ENCODE measurements at regions not wholly inside any gene's neighbourhood (a gene's known extent, or its start where the extent isn't known, plus 50 kb on each side); places are given as distances from the start of the nearest gene placed in this dataset.

DNA sequence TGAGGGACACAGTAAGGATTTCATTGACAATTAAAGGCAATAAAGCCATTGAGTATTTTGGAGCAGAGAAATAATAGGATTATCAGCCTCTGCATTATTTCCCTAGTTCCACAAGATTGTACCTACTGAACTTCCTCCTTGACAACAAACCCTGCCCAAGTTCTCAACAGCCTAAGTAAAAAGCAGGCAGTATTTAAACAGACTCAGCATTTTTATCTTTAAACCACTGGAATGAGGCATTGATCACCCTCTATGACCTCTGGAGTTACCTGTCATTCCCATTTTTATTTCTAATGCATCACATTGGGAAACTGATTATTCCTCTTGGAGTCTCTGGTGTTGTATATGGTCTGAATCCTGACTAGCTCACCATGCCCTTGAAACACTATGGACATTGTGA is 570.6 kb upstream of the STXBP6 start:
- Mint-ChIP-seq H3K36me3 (ENCODE audit: low read depth) (no peaks in the 10 kb centered on the region), H3K4me1 (no peaks in the 10 kb centered on the region), H3K4me3 (no peak overlapping the region), H3K27me3 (no peaks in the 10 kb centered on the region), H3K27ac (no peak overlapping the region)
- peaks cover 2% of the 10 kb centered on the region for H3K9me3 ChIP-seq (ENCODE audit: control insufficient read depth, low read length, poor library complexity, severe bottlenecking)
- no peak for ATAC-seq
- DNase-seq, result no peak

DNA sequence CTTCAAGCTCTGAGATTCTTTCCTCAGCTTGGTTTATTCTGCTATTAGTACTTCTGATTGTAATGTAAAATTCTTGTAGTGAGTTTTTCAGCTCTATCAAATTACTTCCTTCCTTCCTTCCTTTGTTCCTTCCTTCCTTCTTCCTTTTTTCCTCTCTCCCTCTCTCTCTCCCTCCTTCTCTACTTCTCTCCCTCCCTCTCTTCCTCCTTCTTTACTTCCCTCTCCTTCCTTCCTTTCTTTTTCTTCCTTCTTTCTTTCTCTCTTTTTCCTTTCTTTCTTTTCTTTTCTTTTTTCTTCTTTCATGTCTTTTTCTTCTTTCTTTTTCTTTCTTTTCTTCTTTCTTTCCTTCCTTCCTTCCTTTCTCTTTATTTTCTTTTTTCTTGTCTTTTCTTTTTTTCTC is 565.2 kb upstream of the STXBP6 start:
- no peak for ATAC-seq
- no peak overlapping the region for H3K4me3 Mint-ChIP-seq
- DNase-seq, result no peak
- H3K9me3 ChIP-seq (ENCODE audit: control insufficient read depth, low read length, poor library complexity, severe bottlenecking), result peaks cover 2% of the 10 kb centered on the region
- H3K4me1 Mint-ChIP-seq, result no peaks in the 10 kb centered on the region
- H3K27ac Mint-ChIP-seq, result no peak overlapping the region
- H3K27me3 Mint-ChIP-seq, result no peaks in the 10 kb centered on the region
- H3K36me3 Mint-ChIP-seq (ENCODE audit: low read depth), result no peaks in the 10 kb centered on the region

DNA sequence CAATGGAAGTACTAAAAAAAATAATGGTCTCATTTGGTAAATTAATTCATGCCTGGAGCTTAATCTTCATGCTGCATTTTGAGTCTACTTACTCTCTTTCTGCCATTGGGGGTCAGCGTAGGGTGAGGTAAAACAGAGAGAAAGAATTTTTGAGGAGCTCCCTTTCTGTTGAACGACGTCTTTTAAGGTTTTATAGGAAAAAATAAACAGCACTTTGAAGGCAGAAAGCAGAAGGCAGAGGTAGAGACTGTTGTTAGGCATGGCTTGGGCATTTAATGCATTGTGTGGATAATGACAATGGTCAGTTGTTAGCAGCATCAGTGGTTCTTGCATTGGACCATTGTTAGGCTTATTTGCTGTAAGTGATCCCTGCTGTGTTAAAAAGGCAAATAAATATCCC is 557.2 kb upstream of the STXBP6 start:
- Mint-ChIP-seq H3K4me3 (no peak overlapping the region), H3K4me1 (no peaks in the 10 kb centered on the region)

DNA sequence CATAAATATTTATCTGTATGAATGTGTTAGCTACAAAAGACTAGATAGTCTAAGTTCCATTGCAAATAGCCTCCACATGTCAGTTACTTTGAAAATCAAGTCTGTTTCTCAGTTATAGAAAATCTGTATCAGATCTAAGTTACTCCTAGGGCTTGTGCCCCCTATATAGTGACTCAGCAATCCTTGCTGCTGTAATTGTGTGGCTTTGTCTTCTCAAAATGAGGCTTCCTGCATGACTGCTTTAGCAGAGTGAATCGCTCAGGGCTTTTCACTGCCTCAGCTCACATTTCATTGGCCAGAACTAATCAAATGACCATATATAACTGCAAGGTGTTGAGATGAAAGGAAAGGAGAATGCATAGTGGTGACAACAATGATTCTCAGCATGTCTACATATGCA is 552.2 kb upstream of the STXBP6 start:
- DNase-seq, result no peak
- H3K4me3 Mint-ChIP-seq, result no peak overlapping the region

More for the DNA sequence above, 557.2 kb upstream of the STXBP6 start:
- H3K9me3 ChIP-seq (ENCODE audit: control insufficient read depth, low read length, poor library complexity, severe bottlenecking), result no peaks in the 10 kb centered on the region
- Mint-ChIP-seq H3K36me3 (ENCODE audit: low read depth) (no peaks in the 10 kb centered on the region), H3K27me3 (no peaks in the 10 kb centered on the region), H3K27ac (no peak overlapping the region)
- no peak for DNase-seq
- ATAC-seq, result no peak

DNA sequence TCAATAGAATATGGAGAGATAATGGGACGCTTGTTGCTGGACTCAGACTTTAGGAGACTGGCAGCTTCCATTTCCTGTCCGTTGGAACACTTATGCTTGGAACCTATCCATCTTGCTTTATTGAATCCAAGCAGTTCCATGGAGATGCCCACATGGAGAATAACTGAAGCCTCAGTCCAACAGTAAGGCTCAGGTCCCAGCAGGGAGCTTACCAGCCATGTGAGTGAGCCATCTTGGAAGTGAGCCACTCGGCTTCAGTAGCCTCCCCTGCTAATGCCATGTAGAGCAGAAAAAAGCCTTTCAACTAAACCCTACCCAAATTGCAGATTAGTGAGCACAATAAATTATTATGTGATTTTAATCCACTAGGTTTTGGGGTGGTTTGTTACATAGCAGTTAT is 538.8 kb upstream of the STXBP6 start:
- ATAC-seq (no peak), DNase-seq (no peak)
- no peaks in the 10 kb centered on the region for H3K27me3 Mint-ChIP-seq
- no peaks in the 10 kb centered on the region for H3K9me3 ChIP-seq (ENCODE audit: control insufficient read depth, low read length, poor library complexity, severe bottlenecking)
- no peak overlapping the region for H3K27ac Mint-ChIP-seq
- H3K4me1 Mint-ChIP-seq, result no peaks in the 10 kb centered on the region
- H3K4me3 Mint-ChIP-seq, result no peak overlapping the region
- no peaks in the 10 kb centered on the region for H3K36me3 Mint-ChIP-seq (ENCODE audit: low read depth)

More for the DNA sequence above, 552.2 kb upstream of the STXBP6 start:
- H3K27me3 Mint-ChIP-seq, result no peaks in the 10 kb centered on the region
- ATAC-seq, result no peak
- no peaks in the 10 kb centered on the region for H3K4me1 Mint-ChIP-seq
- no peaks in the 10 kb centered on the region for H3K9me3 ChIP-seq (ENCODE audit: control insufficient read depth, low read length, poor library complexity, severe bottlenecking)
- no peak overlapping the region for H3K27ac Mint-ChIP-seq
- no peaks in the 10 kb centered on the region for H3K36me3 Mint-ChIP-seq (ENCODE audit: low read depth)

DNA sequence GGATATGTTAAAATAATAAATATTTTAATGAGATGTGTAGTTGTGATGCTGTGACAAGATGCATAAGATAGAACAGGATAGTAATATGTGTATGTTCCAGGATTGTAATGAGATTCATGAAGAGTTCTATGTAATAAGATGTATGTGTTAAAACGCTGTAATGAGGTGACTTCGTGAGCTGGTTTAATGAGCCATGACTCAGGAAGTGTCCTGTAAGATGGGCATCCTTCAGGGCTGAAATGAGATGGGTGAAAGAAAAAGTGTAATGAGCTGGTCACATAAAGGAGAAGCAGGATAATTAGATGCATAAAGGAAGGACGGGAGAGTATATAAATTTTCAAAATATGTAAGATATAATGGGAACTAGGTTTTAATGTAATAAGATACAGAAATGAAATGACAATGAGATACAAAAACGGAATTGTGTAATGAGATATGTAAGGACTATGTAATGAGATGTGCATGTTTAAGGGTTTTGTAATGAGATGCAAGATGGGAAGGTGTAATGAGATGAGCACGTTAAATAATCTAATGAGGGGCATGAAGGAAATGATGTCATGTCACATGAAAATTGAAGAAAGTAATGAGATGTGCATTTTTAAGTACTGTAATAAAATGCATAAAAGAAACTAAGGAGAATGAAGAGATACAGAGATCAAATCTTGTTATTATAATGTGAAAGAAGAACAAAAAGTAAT is 524.8 kb upstream of the STXBP6 start:
- ATAC-seq, result no peak
- no peaks in the 10 kb centered on the region for H3K9me3 ChIP-seq (ENCODE audit: control insufficient read depth, low read length, poor library complexity, severe bottlenecking)
- no peak for DNase-seq
- Mint-ChIP-seq H3K4me1 (no peaks in the 10 kb centered on the region), H3K27ac (no peak overlapping the region), H3K4me3 (no peak overlapping the region), H3K27me3 (no peaks in the 10 kb centered on the region), H3K36me3 (ENCODE audit: low read depth) (no peaks in the 10 kb centered on the region)

DNA sequence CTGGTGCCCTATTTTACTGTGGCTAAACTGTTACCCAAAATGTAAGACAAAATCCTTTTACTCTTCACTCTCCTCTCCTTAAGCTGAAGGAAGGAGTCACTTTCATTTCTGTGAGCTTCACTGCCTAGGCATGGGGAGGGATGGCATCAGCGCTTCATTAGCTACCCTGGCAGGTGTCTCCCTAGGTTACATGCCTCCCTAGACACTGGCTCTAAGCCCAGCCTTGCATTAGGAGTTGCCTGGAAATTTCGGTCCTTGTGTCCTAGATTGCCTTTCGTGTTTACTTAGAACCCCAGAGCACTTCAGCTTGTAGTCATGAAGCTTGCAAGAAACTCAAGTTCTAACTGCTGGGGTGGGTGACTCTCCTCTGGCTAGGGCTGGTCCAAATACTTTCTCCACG is 520.5 kb upstream of the STXBP6 start:
- DNase-seq (no peak), ATAC-seq (no peak)
- H3K4me3 Mint-ChIP-seq, result no peak overlapping the region
- no peaks in the 10 kb centered on the region for H3K36me3 Mint-ChIP-seq (ENCODE audit: low read depth)
- no peaks in the 10 kb centered on the region for H3K9me3 ChIP-seq (ENCODE audit: control insufficient read depth, low read length, poor library complexity, severe bottlenecking)
- H3K27me3 Mint-ChIP-seq, result no peaks in the 10 kb centered on the region
- H3K4me1 Mint-ChIP-seq, result no peaks in the 10 kb centered on the region
- H3K27ac Mint-ChIP-seq, result no peak overlapping the region

DNA sequence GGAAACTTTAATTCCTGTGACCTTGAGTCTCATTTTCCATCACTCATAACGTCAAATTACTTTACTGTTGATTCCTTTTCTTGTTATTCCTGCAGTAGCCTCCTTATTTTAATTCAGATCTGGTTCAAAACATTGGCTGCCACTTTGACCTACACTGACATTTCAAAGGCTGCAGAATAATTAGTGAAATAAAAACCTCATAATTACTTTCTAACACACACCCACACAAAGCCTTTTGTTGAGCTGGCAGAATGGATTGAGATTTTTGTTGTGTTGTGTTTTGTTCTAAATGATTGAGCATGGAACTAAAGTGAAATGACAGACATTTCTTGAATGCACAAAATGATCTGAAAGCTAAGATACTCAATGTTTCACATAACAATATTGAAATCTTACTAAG is 507.5 kb upstream of the STXBP6 start:
- no peak for DNase-seq
- no peaks in the 10 kb centered on the region for H3K27me3 Mint-ChIP-seq
- no peak overlapping the region for H3K27ac Mint-ChIP-seq

DNA sequence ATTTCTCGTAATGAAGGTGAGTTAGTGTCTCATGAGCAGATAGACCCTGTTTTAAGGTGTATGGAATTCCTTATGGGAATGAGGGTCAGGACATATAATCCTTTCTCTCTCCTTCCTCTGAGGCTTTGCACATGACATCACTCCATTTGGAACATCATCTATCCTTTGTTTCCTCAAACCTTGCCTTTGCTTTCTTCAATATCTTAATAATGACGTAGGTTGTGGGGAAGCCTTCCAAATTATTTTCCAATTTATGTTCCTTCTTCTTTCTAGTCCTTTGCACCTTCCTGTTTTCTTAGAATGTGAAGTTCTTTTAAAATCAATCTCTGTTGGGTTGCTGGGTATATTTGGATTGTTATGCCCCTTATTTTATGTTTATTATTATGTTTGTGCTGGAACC is 502.9 kb upstream of the STXBP6 start:
- Mint-ChIP-seq H3K27me3 (no peaks in the 10 kb centered on the region), H3K36me3 (ENCODE audit: low read depth) (no peaks in the 10 kb centered on the region), H3K4me1 (no peaks in the 10 kb centered on the region), H3K27ac (no peak overlapping the region), H3K4me3 (no peak overlapping the region)
- DNase-seq, result no peak
- no peak for ATAC-seq
- no peaks in the 10 kb centered on the region for H3K9me3 ChIP-seq (ENCODE audit: control insufficient read depth, low read length, poor library complexity, severe bottlenecking)

More for the DNA sequence above, 507.5 kb upstream of the STXBP6 start:
- no peak for ATAC-seq
- Mint-ChIP-seq H3K36me3 (ENCODE audit: low read depth) (no peaks in the 10 kb centered on the region), H3K4me1 (no peaks in the 10 kb centered on the region), H3K4me3 (no peak overlapping the region)
- H3K9me3 ChIP-seq (ENCODE audit: control insufficient read depth, low read length, poor library complexity, severe bottlenecking), result no peaks in the 10 kb centered on the region

DNA sequence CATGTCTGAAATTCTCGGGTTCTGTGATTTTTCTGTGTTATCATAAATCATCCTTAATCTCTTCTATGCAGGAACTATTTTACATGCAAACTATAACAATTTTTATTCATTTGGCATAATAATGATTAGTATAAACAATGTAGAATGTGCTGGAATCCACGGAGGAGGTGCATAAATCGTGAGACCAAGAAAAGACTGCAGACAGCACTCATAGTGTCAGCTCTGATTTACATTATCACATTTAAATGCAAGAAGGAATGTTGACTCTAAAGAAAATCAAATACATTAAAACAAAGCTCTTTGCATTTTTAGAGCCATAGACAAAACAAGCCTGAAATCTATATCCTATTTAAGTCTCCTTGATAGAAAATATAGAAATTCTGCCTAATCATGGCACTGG is 501.7 kb upstream of the STXBP6 start:
- DNase-seq, result no peak
- H3K27ac Mint-ChIP-seq, result no peak overlapping the region
- no peaks in the 10 kb centered on the region for H3K27me3 Mint-ChIP-seq
- no peaks in the 10 kb centered on the region for H3K9me3 ChIP-seq (ENCODE audit: control insufficient read depth, low read length, poor library complexity, severe bottlenecking)
- no peak overlapping the region for H3K4me3 Mint-ChIP-seq
- no peaks in the 10 kb centered on the region for H3K36me3 Mint-ChIP-seq (ENCODE audit: low read depth)
- ATAC-seq, result no peak
- no peaks in the 10 kb centered on the region for H3K4me1 Mint-ChIP-seq

DNA sequence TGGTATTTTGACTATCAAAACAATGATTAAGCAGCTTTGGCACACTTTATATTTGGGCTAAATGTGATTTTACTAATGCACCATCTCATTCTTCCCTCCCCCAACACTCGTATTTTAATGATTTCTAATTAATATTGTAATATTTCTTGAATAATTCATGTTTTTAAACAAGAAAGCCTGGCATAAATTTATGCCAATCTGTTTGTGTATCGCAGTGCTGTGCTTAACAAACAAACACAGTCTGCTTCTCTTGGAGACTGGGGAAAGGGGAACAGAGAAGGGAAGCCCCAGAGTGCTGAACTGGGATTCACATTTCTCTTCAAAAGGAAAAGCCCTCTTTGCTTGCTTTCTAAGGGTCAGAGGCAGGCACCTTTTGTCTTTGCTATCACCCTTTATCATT is 496.9 kb upstream of the STXBP6 start:
- H3K4me1 Mint-ChIP-seq, result no peaks in the 10 kb centered on the region
- no peaks in the 10 kb centered on the region for H3K27me3 Mint-ChIP-seq
- DNase-seq (no peak), ATAC-seq (no peak)
- no peak overlapping the region for H3K4me3 Mint-ChIP-seq
- no peak overlapping the region for H3K27ac Mint-ChIP-seq
- no peaks in the 10 kb centered on the region for H3K36me3 Mint-ChIP-seq (ENCODE audit: low read depth)
- H3K9me3 ChIP-seq (ENCODE audit: control insufficient read depth, low read length, poor library complexity, severe bottlenecking), result no peaks in the 10 kb centered on the region

DNA sequence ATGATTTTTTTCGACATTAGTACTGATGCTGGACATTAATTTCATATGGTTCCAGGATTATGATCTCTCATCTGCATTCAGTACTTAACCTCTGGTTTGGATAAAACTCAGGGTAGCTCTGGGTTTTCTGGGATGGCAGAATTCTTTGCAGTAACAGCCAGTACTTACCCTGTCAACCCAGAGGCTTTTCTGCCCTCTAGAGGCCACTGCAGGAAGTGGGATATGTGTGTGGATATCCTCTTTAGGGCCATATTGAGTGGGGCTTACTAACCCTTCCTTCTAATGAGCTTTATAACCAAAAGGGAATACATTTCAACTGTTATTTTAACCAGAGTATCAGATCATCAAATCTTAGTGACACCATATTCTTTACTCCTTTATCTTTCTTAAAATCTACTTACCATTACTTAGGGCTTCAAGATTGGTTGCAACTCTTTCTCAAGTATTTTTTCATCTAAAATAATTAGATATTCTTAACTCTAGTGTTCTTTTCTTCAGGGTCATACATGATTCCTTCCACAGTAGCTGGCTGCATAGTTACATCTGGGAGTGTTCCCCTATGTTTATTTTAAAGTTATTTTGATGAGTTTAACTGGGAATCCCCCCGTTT is 488.0 kb upstream of the STXBP6 start:
- DNase-seq, result no peak
- no peak for ATAC-seq
- H3K36me3 Mint-ChIP-seq (ENCODE audit: low read depth), result no peaks in the 10 kb centered on the region
- H3K4me1 Mint-ChIP-seq, result no peaks in the 10 kb centered on the region
- H3K9me3 ChIP-seq (ENCODE audit: control insufficient read depth, low read length, poor library complexity, severe bottlenecking), result peaks cover 2% of the 10 kb centered on the region
- no peaks in the 10 kb centered on the region for H3K27me3 Mint-ChIP-seq
- H3K4me3 Mint-ChIP-seq, result no peak overlapping the region
- H3K27ac Mint-ChIP-seq, result no peak overlapping the region

DNA sequence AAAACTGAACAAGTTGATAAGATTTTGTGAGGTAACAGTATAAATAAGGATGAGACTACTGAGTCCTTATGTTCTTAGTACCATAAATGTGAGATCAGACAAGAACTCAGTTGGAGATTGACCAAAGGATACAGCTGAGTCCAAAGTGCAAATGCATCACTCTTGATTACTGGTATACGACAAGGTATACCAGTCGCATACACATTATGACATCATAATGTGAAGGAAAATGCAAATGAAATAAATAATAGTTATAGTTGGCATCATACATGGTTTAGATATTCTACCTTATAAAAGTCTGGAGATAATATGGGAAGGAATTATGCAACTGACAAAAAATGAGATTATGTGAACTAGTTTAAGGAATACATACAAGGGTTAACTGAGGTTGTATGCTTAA is 476.3 kb upstream of the STXBP6 start:
- H3K27ac Mint-ChIP-seq, result no peak overlapping the region
- no peak overlapping the region for H3K4me3 Mint-ChIP-seq
- no peak for ATAC-seq
- H3K9me3 ChIP-seq (ENCODE audit: control insufficient read depth, low read length, poor library complexity, severe bottlenecking), result no peaks in the 10 kb centered on the region
- H3K36me3 Mint-ChIP-seq (ENCODE audit: low read depth), result no peaks in the 10 kb centered on the region
- no peaks in the 10 kb centered on the region for H3K4me1 Mint-ChIP-seq
- no peak for DNase-seq
- H3K27me3 Mint-ChIP-seq, result no peaks in the 10 kb centered on the region

DNA sequence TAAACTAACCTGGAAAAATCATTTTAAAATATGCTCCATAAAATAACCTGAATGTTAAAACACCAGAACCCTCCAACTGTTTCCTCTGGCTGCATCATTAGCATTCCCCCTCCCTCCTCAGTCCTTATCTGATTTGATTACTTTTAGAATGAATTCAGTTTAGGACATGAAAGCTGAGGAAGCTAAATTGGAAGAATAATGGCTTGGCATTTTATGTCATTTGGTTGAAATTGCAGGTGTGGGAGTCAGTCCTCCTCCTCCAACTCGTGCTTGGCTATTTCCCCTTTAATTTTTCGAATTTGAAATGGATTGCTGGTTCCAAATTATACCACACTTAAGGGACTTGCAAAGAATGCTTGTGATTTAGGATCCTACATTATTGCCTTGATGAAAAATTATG is 473.0 kb upstream of the STXBP6 start:
- Mint-ChIP-seq H3K27me3 (no peaks in the 10 kb centered on the region), H3K4me1 (no peaks in the 10 kb centered on the region), H3K27ac (no peak overlapping the region), H3K36me3 (ENCODE audit: low read depth) (no peaks in the 10 kb centered on the region), H3K4me3 (no peak overlapping the region)
- ATAC-seq, result no peak
- no peaks in the 10 kb centered on the region for H3K9me3 ChIP-seq (ENCODE audit: control insufficient read depth, low read length, poor library complexity, severe bottlenecking)
- no peak for DNase-seq

Data from T-helper 17 cell (primary cell).